NCI-H1105 treated with DMSO at 0.1 percent for 48 hours (cell line): ENCODE measurements at regions not wholly inside any gene's neighbourhood (a gene's known extent, or its start where the extent isn't known, plus 50 kb on each side); places are given as distances from the start of the nearest gene placed in this dataset.

Source experiments
- DNase-seq: peaks from one replicate; lab custom pipeline; 2025; lab: John Stamatoyannopoulos, UW

DNA sequence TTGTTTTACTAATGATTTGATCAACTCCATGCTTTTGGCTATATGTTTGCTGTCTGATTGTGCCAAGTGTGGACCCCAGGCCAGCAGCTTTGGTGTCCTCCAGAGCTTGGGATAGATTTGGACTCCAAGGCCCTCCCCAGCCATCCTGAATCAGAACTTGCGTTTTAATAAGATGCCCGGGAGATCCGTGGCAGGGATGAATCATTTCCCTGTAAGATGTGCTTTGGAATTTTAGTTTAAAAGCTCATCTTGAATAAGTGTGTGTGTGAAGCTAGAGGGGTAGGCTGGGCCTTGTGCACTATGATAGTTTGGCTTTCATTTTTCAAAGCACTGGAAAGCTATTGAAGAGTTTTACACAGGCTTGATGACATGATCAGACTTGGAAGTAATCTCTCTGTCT, 66.2 kb upstream of the SDK1 start:
- no peak for DNase-seq

- DNase-seq: no peak
Observed at GRCh38 chr7:3235322-3235721, 65.7 kb upstream of the SDK1 start.

GRCh38 chr7:3236268-3236667, 64.8 kb upstream of the SDK1 start:
- no peak for DNase-seq

DNA sequence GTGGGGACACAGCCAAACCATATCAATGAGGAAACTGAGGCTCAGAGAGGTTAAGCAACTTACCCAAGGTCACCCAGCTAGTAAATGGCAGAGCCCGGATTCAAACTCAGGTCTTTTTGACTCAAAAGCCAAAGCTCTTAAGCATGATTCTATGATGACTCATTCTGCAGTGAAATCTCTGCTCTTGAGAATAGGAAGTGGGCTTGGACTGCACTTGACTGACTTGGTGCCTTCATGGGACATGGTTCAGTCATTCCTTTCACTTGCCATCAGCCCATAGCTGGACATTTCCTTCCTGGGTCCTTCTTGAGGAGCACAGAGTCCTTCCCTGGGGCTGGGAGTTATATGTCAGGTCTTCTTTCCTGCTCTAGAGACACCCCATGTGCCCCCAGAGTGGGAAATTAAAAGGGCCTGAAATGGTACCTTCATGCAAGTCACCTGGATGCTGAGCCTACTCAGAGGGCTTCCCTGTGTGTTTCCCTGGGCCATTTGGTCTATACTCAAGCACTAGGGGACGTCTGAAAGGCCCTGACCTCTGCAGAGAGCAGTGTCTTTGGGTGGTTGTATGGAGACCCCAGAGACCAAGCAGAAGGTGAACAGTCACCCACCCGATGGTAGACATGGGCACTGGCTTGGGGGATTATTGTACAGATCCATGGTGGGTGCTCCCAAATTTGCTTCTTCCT, 62.4 kb upstream of the SDK1 start:
- DNase-seq: no peak

DNA sequence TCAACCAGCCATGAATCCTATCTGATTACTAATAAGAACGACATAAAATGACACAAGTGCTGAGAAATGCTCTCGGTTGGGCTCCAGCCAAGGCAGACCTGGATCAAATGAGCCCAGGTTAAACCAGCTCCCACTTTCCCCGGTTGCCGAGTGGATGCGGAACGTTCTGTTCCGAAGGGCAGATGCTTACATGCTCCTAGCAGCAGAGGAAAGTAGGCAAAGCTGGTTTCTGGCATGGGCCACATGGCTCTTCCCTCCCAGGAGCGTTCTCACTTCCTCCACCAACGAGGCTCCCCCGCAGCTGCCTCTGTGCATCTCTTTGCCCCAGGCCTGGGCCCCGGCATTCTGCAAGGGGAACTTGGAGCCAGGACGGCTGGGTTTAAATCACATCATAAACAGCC, 61.8 kb upstream of the SDK1 start:
- DNase-seq: no peak

DNA sequence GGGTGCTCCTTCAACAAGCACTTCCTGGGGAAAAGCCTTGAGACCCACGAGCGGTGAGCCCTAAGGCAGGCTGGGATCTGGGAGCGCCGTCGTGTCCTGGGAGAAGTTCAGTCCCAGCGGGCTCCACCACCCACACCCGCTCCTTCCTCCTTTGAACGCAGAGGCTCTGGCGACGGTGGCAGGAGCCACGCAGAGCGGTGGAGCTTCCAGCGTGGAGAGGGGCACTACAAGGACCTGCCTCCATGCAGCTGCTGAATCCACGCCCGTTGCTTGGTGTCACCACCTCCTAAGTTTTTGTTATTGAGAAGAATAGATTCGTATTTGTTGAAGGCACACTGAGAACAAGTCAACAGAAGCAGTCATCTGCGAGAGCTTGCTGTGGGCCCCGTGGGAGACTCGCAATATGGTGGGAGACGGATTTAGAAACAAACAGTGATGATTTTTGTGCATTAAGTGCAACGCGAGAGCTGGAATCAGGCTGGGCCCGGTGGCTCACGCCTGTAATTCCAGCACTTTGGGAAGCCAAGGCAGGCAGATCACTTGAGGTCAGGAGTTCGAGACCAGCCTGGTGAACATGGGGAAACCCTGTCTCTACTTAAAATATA, 60.1 kb upstream of the SDK1 start:
- no peak for DNase-seq

DNA sequence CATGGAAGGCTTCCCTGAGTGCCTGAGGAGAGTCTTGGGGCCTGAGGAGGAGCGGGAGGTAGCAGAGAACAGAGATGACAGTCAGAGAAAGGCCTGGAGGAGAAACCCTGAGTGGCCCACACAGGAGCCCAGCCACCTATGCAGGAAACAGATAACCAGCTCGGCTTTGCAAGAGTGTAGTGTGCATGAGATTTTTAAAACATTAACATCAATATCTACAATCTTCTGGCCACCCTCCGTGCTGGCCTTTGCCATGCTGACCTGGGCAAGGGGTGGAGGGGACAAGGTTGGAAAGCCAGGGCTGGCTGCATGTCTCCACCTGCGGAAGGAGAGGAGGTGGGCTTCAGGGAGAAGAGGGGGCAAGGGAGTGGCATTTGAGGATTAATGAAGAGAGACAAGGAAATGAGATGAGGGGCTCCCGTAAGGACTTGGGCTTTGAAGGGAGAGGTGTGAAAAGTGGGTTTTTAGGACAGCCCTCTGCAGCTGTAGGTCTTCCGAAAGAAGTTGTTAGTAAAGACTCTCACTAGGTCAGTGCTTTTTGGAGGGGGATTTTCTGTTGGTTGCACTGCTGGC, 59.3 kb upstream of the SDK1 start:
- no peak for DNase-seq

DNA sequence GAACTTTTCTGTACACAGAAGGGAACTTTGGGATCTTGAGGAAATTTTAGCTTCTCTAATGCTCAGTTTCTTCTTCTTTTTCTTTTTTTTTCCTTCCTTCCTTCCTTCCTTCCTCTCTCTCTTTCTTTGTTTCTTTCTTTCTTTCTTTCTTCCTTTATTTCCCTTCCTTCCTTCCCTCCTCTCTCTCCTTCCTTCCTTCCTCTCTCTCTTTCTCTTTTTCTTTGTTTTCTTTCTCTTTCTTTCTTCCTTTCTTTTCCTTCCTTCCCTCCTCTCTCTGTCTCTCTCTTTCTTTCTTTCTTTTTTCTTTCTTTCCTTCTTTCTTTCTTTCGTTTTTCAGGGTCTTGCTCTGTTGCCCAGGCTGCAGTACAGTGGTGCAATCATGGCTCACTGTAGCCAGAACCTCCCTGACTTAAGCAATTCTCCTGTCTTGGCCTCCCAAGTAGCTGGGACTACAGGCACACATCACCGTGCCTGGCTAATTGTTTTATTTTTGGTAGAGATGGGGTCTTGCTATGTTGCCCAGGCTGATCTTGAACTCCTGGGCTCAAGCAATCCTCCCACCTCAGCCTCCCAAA, 58.6 kb upstream of the SDK1 start:
- no peak for DNase-seq

- no peak for DNase-seq
Observed at GRCh38 chr7:3243256-3243655, 57.8 kb upstream of the SDK1 start.

DNA sequence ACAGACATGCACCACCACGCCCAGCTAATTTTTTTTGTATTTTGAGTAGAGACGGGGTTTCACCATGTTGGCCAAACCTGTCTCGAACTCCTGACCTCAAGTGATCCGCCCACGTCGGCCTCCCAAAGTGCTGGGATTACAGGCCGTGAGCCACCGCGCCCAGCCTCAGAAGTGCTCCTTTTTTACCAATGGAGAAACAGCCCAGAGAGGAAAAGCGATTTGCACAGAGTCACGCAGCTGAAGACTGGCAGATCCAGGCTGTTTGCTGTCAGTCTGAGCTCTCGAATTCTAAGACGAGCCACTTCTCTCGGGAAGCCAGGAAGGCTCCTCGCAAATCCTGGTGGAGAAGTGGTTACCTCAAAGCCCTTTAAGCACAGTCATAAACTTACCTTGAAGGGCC, 57.4 kb upstream of the SDK1 start:
- no peak for DNase-seq

GRCh38 chr7:3244241-3244814, 56.7 kb upstream of the SDK1 start:
- DNase-seq: no peak

DNA sequence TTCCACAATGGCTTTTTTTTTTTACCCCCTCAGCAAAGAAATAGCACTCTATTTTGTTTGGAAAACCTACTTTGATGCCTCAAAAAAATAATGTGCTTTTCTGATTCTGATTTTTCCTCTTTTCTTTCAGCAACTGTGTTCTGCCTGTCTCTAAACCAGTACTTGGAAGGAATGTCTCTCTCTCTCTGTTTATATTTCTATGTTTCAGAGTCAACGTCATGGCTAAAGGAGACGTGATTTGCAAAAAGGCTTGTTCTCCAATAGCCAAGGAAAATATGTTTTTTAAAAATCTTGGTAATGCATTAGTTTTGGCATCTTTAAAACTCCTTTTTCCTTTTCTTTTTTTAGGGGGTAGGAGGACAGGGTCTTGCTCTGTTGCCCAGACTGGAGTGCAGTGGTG, 56.0 kb upstream of the SDK1 start:
- no peak for DNase-seq

DNA sequence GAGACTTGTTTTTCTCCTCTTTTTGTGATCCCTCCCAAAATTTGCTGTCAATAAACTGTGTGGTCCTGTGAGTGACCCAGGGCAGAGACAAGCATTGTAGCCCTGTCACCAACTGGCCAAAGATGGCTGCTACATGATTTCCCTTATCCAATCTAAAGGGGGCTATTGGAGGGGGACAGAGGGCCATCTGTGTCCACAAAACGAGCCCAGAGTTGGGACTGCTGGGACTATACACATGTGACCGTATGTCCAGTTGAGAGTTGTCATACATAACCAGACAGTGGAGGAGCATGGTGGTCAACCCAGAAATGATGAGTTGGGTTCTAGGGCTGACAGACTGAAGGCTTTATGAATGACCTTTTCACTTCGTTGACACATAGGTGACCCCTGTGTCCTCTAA, 55.3 kb upstream of the SDK1 start:
- DNase-seq: no peak

DNA sequence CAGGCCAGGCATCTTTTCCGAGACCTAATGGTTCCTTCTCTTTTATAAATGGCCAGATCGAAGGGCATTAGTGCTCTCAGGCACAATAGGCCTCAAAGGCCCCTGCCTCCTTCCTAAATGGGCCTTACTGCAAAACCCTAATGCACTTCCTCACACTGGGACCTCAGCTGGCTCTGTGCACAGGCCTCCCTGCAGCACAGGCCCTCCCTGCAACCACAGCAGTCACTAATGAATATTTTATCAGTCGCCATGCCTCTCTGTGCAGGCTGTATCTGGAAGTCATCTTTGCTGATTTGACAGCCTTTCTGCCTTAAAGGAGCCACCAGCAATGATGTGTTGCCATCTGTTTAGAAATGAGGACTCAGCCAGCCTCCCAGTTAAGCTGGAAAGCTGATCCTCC, 54.9 kb upstream of the SDK1 start:
- DNase-seq: no peak

GRCh38 chr7:3246651-3247050, 54.4 kb upstream of the SDK1 start:
- no peak for DNase-seq

DNA sequence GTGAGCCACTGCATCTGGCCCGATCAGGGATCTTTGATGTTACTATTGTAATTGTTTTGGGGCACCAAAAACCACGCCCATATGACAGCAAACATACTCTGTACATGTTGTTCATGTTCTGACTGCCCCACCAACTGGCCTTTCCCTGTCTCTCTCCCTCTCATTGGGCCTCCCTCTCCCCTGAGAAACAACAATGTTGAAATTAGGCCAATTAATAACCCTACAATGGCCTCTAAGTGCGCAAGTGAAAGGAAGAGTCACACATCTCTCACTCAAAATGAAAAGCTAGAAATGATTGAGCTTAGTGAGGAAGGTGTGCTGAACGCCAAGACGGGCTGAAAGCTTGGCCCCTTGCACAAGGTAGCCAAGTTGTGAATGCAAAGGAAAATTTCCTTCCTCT, 50.3 kb upstream of the SDK1 start:
- DNase-seq: no peak
